PC-3 (cell line): ENCODE measurements at regions not wholly inside any gene's neighbourhood (a gene's known extent, or its start where the extent isn't known, plus 50 kb on each side); places are given as distances from the start of the nearest gene placed in this dataset.

Experiments used
- CTCF ChIP-seq: fragments of 300-600 bp; sonication (generic); conservative IDR thresholded peaks from 2 replicates; pipeline ENCODE4 v1.5.1; 2017; ENCODE audit warnings: antibody characterized with exemption, low read depth, mild to moderate bottlenecking, low read length
- EZH2 ChIP-seq: fragments of 300-600 bp; sonication (generic); IDR thresholded peaks from one replicate; pipeline ENCODE4 v1.6.1; 2017; ENCODE audit warnings: antibody characterized with exemption, mild to moderate bottlenecking, low read length; ENCODE audit not compliant: unreplicated experiment
- EZH2phosphoT487 ChIP-seq: fragments of 300-600 bp; sonication (generic); IDR thresholded peaks from 2 replicates; pipeline ENCODE4 v1.6.1; 2018; ENCODE audit warnings: mild to moderate bottlenecking, antibody characterized with exemption, low read length, borderline replicate concordance

GRCh38 chr14:27634056-27634970, 1036.5 kb upstream of the NOVA1 start:
- TF ChIP-seq CTCF (no peak), EZH2 (no peak), EZH2phosphoT487 (no peak)
